ENCODE measurements at regions not wholly inside any gene's neighbourhood (a gene's known extent, or its start where the extent isn't known, plus 50 kb on each side); places are given as distances from the start of the nearest gene placed in this dataset.

GRCh38 chr10:90133606-90134005 lies 432.2 kb downstream of the KIF20B start:
- TF ChIP-seq CTCF (IDR thresholded peaks at IDR 0.05) (no peak), POLR2A (IDR thresholded peaks at IDR 0.05) (no peak), POLR2AphosphoS5 (IDR thresholded peaks at IDR 0.05; ENCODE audit: insufficient read depth in 1 of 2, low read depth in 1 of 2) (no peak)

All from vagina (tissue), 2 donors.